ENCODE measurements at regions not wholly inside any gene's neighbourhood (a gene's known extent, or its start where the extent isn't known, plus 50 kb on each side); places are given as distances from the start of the nearest gene placed in this dataset.

DNA sequence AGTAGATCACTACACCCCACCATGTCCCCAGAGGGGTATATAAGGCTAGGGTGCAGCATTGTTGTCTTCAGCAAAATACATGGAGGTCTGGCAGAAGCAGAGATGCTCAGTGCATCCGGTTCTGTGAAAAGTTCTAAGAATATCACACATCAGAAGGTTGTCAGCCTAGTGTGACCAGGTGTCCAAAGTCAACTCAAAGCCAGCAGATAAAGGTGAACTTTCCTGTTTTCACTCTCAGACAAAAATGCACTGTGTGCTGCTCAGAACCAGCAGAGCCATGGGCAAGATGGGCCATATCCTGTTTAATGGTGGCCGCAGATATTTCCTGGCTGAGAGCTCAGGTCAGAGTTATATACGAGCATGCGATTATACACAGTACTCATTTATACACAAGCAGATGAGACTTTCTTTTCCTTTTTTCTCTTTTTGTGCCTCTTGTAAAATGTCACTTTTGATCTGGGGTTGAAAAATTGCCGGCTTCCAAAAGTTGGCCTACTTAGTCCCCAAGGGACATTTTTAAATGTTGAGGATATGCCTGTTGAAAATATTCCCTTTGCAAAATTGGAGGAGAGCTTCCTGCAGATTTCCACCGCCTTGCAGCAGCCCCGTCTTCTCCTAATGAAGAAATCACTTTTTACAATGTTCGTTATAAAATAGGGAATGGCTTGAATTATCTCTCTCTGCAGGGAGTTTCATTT, 425.6 kb upstream of the SALL1 start:
- Histone ChIP-seq H3K4me1 (ENCODE audit: control insufficient read depth, insufficient read depth, low read length) (peaks cover 8% of the 10 kb centered on the region), H3K27ac (ENCODE audit: low read depth, low read length) (no peak overlapping the region), H3K36me3 (ENCODE audit: control insufficient read depth, insufficient read depth, low read length) (no peaks in the 10 kb centered on the region), H3K4me3 (ENCODE audit: low read depth, low read length) (no peak overlapping the region), H3K27me3 (ENCODE audit: control insufficient read depth, insufficient read depth, low read length) (no peaks in the 10 kb centered on the region), H3K9me3 (ENCODE audit: control insufficient read depth, insufficient read depth, low read length) (no peaks in the 10 kb centered on the region), H3K9ac (ENCODE audit: low read depth, low read length) (no peak overlapping the region)

DNA sequence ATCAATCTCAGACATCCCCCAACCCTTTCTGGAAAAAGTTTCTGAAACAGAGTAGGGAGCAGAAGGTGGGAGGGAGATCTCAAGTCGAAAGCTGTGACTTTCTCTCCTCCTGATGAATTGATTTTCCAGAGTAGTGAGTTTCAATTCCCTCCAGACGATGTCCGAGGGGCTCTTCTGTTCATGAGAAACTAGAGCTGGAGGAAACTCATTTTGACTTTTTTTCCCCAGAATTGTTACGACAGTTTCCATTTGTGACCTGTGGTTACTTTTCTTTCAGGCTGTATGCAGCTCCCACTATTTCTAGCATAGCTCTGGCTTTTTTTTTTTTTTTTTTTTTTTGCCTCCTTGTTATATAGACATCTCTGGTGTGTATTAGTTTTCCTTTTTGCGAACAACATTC, 422.1 kb upstream of the SALL1 start:
- Histone ChIP-seq H3K9me3 (ENCODE audit: control insufficient read depth, insufficient read depth, low read length) (no peaks in the 10 kb centered on the region), H3K4me1 (ENCODE audit: control insufficient read depth, insufficient read depth, low read length) (peaks cover 13% of the 10 kb centered on the region), H3K27me3 (ENCODE audit: control insufficient read depth, insufficient read depth, low read length) (no peaks in the 10 kb centered on the region), H3K27ac (ENCODE audit: low read depth, low read length) (no peak overlapping the region), H3K9ac (ENCODE audit: low read depth, low read length) (no peak overlapping the region), H3K4me3 (ENCODE audit: low read depth, low read length) (no peak overlapping the region), H3K36me3 (ENCODE audit: control insufficient read depth, insufficient read depth, low read length) (no peaks in the 10 kb centered on the region)

DNA sequence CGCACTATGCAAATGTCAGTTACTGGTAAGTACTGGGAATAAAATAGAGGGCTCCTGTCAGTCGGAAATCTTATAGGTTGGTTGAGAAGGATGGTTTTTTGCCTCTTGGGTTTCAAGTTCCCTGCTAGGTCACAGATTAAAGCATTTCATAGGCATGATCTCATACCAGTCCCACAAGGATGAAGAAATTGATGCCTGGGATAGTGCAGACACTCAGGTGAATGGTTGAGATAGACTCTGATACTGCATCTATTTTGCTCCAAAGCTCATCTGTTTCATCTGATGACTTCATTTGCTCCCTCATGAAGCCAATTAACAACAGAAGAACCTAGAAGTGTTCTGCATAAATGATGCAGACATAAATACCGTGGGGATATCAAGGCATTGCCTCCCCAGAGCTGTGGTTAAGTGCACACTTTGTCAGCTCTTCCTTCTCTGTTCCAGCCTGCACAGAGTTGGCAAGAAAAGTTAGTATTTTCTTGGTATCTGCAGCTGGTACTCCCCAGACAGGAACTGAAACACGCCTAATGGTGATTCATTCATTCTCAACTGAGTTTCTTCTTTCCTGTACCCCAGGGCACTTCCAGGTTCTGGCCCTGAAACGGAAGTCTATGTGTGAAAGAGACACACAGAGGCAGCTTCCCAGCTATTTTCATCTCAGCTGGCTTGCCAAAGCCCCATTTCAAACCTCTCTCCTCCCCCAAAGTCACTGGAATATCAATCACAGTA, 418.3 kb upstream of the SALL1 start:
- no peak overlapping the region for H3K27ac ChIP-seq (ENCODE audit: low read depth, low read length)
- H3K4me3 ChIP-seq (ENCODE audit: low read depth, low read length), result no peak overlapping the region
- no peaks in the 10 kb centered on the region for H3K36me3 ChIP-seq (ENCODE audit: control insufficient read depth, insufficient read depth, low read length)
- no peak overlapping the region for H3K9ac ChIP-seq (ENCODE audit: low read depth, low read length)
- H3K4me1 ChIP-seq (ENCODE audit: control insufficient read depth, insufficient read depth, low read length), result 0 out of 2 replicates have a peak, but pooled peaks cover 5% of the 10 kb centered on the region
- H3K27me3 ChIP-seq (ENCODE audit: control insufficient read depth, insufficient read depth, low read length), result no peaks in the 10 kb centered on the region
- H3K9me3 ChIP-seq (ENCODE audit: control insufficient read depth, insufficient read depth, low read length), result no peaks in the 10 kb centered on the region

DNA sequence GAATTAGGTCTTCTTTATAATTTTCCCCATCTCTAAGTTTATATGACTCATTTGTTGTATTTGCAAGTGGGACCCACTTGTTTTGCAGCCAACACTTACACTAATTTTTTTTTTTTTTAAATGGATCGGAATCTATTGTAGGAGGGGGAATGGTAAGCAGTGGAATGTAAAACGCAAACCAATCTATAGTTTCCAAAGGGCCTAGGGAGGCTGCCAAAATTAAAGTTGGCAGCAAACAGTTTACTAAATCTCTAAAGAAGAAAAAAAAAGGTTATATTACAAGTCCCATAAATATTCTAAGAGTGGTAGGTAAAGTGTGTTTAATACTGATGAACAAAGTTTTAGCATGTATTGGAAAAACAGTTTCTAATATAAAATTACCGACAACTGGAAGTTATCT, 416.8 kb upstream of the SALL1 start:
- H3K4me3 ChIP-seq (ENCODE audit: low read depth, low read length), result no peak overlapping the region
- H3K9ac ChIP-seq (ENCODE audit: low read depth, low read length), result no peak overlapping the region
- H3K27ac ChIP-seq (ENCODE audit: low read depth, low read length), result no peak overlapping the region
- no peaks in the 10 kb centered on the region for H3K9me3 ChIP-seq (ENCODE audit: control insufficient read depth, insufficient read depth, low read length)
- H3K4me1 ChIP-seq (ENCODE audit: control insufficient read depth, insufficient read depth, low read length), result 0 out of 2 replicates have a peak, but pooled peaks cover 5% of the 10 kb centered on the region
- H3K27me3 ChIP-seq (ENCODE audit: control insufficient read depth, insufficient read depth, low read length), result no peaks in the 10 kb centered on the region
- H3K36me3 ChIP-seq (ENCODE audit: control insufficient read depth, insufficient read depth, low read length), result no peaks in the 10 kb centered on the region

DNA sequence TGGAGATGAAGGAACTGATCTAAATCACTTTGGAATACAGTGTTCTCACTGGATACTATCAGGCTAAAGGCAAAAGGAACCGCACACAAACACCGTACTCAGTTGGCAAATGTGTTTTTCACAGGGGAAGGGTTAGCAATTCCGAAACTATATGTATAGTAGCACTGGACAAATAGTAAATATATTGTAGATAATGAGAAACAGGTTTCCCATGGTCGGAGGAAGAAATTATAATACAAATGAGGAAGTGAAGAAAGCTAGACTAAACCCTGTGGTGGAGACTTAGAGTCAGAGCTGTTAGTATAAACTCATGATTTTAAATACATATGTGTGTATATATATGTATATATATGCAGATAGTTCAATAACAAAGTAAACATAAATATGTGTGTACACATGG, 414.1 kb upstream of the SALL1 start:
- H3K4me1 ChIP-seq (ENCODE audit: control insufficient read depth, insufficient read depth, low read length), result 0 out of 2 replicates have a peak, but pooled peaks cover 5% of the 10 kb centered on the region
- H3K27ac ChIP-seq (ENCODE audit: low read depth, low read length), result no peak overlapping the region
- H3K4me3 ChIP-seq (ENCODE audit: low read depth, low read length), result no peak overlapping the region
- no peaks in the 10 kb centered on the region for H3K27me3 ChIP-seq (ENCODE audit: control insufficient read depth, insufficient read depth, low read length)
- no peaks in the 10 kb centered on the region for H3K36me3 ChIP-seq (ENCODE audit: control insufficient read depth, insufficient read depth, low read length)
- H3K9ac ChIP-seq (ENCODE audit: low read depth, low read length), result no peak overlapping the region
- no peaks in the 10 kb centered on the region for H3K9me3 ChIP-seq (ENCODE audit: control insufficient read depth, insufficient read depth, low read length)

DNA sequence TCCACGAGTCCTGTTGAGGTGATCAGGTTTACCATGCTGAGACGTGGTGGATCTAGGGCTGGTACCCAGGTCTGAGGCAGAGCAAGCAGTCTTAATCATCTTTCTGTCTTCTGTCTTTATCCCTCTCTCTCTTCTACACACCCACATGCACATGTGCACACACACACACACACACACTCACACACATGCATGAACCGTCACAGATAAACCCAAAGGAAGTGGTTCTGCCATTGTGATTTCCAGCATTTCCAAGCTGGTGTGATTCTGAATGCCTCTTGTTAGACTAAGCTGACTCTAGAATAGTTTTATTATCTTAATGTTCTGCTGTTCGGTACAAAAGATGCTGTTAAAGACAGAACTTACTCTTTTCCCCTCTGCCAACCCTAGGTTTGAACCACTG, 411.8 kb upstream of the SALL1 start:
- H3K27ac ChIP-seq (ENCODE audit: low read depth, low read length), result no peak overlapping the region
- H3K4me1 ChIP-seq (ENCODE audit: control insufficient read depth, insufficient read depth, low read length), result no peaks in the 10 kb centered on the region

DNA sequence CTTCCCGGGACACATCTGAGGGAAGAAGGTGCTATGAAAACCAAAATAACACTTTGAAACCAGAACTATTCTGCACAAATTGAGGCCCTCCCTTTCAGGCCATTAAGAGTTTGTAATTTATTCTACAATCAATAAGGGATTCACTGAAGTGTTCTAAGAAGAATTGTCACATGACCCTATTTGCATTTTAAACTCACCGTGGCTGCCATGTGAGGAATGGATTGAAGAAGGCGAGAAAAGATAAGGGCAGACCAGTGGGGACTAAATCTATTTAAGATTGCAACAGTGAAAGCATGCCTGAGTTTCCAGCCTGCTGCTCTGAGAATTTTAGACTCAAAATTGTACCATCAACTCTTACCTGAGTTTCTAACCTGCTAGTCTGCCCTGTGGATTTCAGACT, 408.8 kb upstream of the SALL1 start:
- Histone ChIP-seq H3K4me1 (ENCODE audit: control insufficient read depth, insufficient read depth, low read length) (no peaks in the 10 kb centered on the region), H3K27ac (ENCODE audit: low read depth, low read length) (no peak overlapping the region), H3K4me3 (ENCODE audit: low read depth, low read length) (no peak overlapping the region), H3K36me3 (ENCODE audit: control insufficient read depth, insufficient read depth, low read length) (no peaks in the 10 kb centered on the region), H3K9ac (ENCODE audit: low read depth, low read length) (no peak overlapping the region), H3K9me3 (ENCODE audit: control insufficient read depth, insufficient read depth, low read length) (no peaks in the 10 kb centered on the region), H3K27me3 (ENCODE audit: control insufficient read depth, insufficient read depth, low read length) (no peaks in the 10 kb centered on the region)

More for the DNA sequence above, 411.8 kb upstream of the SALL1 start:
- no peak overlapping the region for H3K4me3 ChIP-seq (ENCODE audit: low read depth, low read length)
- H3K27me3 ChIP-seq (ENCODE audit: control insufficient read depth, insufficient read depth, low read length), result no peaks in the 10 kb centered on the region
- no peak overlapping the region for H3K9ac ChIP-seq (ENCODE audit: low read depth, low read length)
- no peaks in the 10 kb centered on the region for H3K9me3 ChIP-seq (ENCODE audit: control insufficient read depth, insufficient read depth, low read length)
- no peaks in the 10 kb centered on the region for H3K36me3 ChIP-seq (ENCODE audit: control insufficient read depth, insufficient read depth, low read length)

DNA sequence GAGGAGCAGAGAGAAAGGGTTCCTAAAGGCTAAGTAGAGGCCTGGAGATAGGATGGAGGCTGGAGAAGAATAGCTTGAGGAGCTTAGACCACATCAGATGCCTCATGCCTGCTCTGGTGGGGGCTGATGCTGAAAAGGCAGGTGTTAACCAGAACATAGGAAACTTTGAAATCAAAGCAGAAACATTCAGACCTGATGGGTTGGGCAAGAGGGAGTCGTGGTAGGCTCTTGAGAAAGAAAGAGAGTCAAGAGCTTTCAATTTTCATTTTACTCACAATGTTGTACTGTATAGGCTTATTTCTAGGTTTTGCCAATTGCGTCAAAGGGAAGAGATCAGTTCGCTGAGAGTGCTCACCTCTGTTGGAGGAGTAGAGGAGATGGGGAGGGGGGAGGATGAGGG, 406.6 kb upstream of the SALL1 start:
- H3K27ac ChIP-seq (ENCODE audit: low read depth, low read length), result no peak overlapping the region

DNA sequence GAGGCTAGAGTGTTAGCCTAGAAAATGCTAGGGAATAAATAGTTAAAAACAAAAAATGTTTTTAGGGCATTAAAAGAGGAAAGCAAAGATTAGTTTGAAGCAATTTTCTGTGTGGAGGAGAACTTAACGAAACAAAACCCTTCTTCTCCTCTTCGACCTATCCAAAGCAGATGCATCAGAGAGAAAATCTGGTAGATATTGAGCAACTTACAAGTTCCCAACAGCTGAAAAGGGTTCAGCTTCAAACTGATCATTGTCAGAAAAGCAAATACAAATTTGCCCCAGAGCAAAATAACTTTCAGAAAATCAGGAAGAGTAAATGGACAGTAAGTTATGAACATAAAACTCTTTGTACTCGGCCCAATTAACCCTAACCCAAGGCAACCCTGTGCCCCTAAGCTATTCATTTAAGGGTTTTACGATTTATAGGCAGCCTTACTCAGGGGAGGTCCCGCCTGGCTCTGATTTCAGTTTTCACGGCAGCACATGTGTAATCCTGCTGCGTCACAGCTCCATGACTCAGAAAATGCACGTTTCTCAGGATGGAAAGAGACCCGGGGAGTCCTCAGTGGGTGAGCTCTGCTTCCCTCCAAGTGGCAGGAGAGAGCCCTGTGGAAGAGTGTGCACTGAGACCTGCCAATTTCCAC, 405.7 kb upstream of the SALL1 start:
- Histone ChIP-seq H3K27ac (ENCODE audit: low read depth, low read length) (no peak overlapping the region), H3K27me3 (ENCODE audit: control insufficient read depth, insufficient read depth, low read length) (no peaks in the 10 kb centered on the region), H3K4me3 (ENCODE audit: low read depth, low read length) (no peak overlapping the region)

More for the DNA sequence above, 406.6 kb upstream of the SALL1 start:
- H3K4me1 ChIP-seq (ENCODE audit: control insufficient read depth, insufficient read depth, low read length), result no peaks in the 10 kb centered on the region
- no peak overlapping the region for H3K4me3 ChIP-seq (ENCODE audit: low read depth, low read length)
- H3K27me3 ChIP-seq (ENCODE audit: control insufficient read depth, insufficient read depth, low read length), result no peaks in the 10 kb centered on the region
- H3K36me3 ChIP-seq (ENCODE audit: control insufficient read depth, insufficient read depth, low read length), result no peaks in the 10 kb centered on the region
- H3K9me3 ChIP-seq (ENCODE audit: control insufficient read depth, insufficient read depth, low read length), result no peaks in the 10 kb centered on the region
- H3K9ac ChIP-seq (ENCODE audit: low read depth, low read length), result no peak overlapping the region

DNA sequence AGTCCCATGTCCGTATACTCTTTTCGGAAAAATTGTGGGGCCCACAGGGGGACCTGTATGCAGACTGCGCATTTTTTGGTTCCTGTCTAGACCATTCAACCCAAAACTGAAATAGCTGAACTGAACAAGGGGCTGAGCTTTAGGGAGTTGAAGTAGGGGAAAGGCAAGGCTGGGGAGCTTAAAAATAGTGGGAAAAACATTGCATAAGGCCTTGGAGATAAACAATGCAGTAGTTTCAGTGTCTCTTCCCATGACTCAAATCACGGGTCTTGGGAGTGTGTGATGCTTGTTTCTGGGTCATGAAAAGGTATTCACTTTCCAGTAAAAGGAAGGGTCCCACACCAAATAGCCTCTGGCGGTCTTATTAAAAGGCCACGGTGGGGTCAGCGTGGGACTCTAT, 402.8 kb upstream of the SALL1 start:
- Histone ChIP-seq H3K27me3 (ENCODE audit: control insufficient read depth, insufficient read depth, low read length) (no peaks in the 10 kb centered on the region), H3K9me3 (ENCODE audit: control insufficient read depth, insufficient read depth, low read length) (no peaks in the 10 kb centered on the region), H3K4me3 (ENCODE audit: low read depth, low read length) (no peak overlapping the region), H3K4me1 (ENCODE audit: control insufficient read depth, insufficient read depth, low read length) (no peaks in the 10 kb centered on the region), H3K27ac (ENCODE audit: low read depth, low read length) (no peak overlapping the region), H3K9ac (ENCODE audit: low read depth, low read length) (no peak overlapping the region), H3K36me3 (ENCODE audit: control insufficient read depth, insufficient read depth, low read length) (no peaks in the 10 kb centered on the region)

More for the DNA sequence above, 405.7 kb upstream of the SALL1 start:
- no peak overlapping the region for H3K9ac ChIP-seq (ENCODE audit: low read depth, low read length)
- H3K9me3 ChIP-seq (ENCODE audit: control insufficient read depth, insufficient read depth, low read length), result no peaks in the 10 kb centered on the region
- no peaks in the 10 kb centered on the region for H3K4me1 ChIP-seq (ENCODE audit: control insufficient read depth, insufficient read depth, low read length)
- no peaks in the 10 kb centered on the region for H3K36me3 ChIP-seq (ENCODE audit: control insufficient read depth, insufficient read depth, low read length)

DNA sequence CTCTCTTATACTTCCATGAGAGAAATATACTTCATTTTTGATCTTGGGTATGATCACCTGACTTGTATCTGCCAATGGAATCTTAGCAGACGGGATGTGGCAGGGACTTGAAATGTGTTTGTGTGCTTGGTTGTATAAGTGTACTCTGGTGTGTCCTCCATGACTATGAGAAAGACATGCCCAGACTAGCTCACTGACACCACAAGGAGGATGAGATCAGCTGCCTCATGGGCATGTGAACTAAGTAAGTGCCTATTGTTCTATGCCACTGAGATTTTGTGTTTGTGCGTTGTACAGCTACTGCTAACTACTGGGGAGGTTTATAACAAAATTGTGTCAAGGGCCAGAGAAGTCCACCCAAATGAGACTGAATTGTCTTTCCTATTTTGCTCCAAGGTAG, 402.2 kb upstream of the SALL1 start:
- Histone ChIP-seq H3K4me1 (ENCODE audit: control insufficient read depth, insufficient read depth, low read length) (no peaks in the 10 kb centered on the region), H3K27ac (ENCODE audit: low read depth, low read length) (no peak overlapping the region), H3K9ac (ENCODE audit: low read depth, low read length) (no peak overlapping the region), H3K9me3 (ENCODE audit: control insufficient read depth, insufficient read depth, low read length) (no peaks in the 10 kb centered on the region), H3K36me3 (ENCODE audit: control insufficient read depth, insufficient read depth, low read length) (no peaks in the 10 kb centered on the region), H3K4me3 (ENCODE audit: low read depth, low read length) (no peak overlapping the region), H3K27me3 (ENCODE audit: control insufficient read depth, insufficient read depth, low read length) (no peaks in the 10 kb centered on the region)

Data from HUES48 (cell line).